Bronchial epithelial cell (primary cell): ENCODE measurements at regions not wholly inside any gene's neighbourhood (a gene's known extent, or its start where the extent isn't known, plus 50 kb on each side); places are given as distances from the start of the nearest gene placed in this dataset.

Source experiments
- DNase-seq: peaks from one replicate; pipeline ENCODE4 v3.0.0-alpha.2; 2010; ENCODE audit warnings: low read depth
- FAIRE-seq: peaks from 2 replicates; lab custom pipeline; 2011; peaks lifted over from hg19 to GRCh38; lab: Jason Lieb, UNC
- H3K27me3 ChIP-seq: 2 replicates; pipeline ENCODE4 v1.5.1; 2011; ENCODE audit warnings: low read length; ENCODE audit not compliant: control insufficient read depth, insufficient read depth
- H3K36me3 ChIP-seq: 2 replicates; pipeline ENCODE4 v1.5.1; 2011; ENCODE audit warnings: low read length; ENCODE audit not compliant: control insufficient read depth, insufficient read depth
- H3K4me3 ChIP-seq: 2 replicates; pipeline ENCODE4 v1.5.1; 2011; ENCODE audit warnings: mild to moderate bottlenecking, low read depth, low read length, control low read depth
- TF ChIP-seq, protein P1 (sequence below): IDR thresholded peaks from 2 replicates; pipeline ENCODE4 v1.5.1; 2011; ENCODE audit warnings: mild to moderate bottlenecking, moderate library complexity, low read length, control low read depth, inconsistent platforms; ENCODE audit not compliant: insufficient read depth, severe bottlenecking

GRCh38 chr2:22697054-22697788 is 687.8 kb upstream of the KLHL29 start:
- FAIRE-seq: no peak
- Histone ChIP-seq H3K4me3 (no peak overlapping the region), H3K36me3 (no peaks in the 10 kb centered on the region), H3K27me3 (no peaks in the 10 kb centered on the region)
- TF ChIP-seq, protein P1, sequence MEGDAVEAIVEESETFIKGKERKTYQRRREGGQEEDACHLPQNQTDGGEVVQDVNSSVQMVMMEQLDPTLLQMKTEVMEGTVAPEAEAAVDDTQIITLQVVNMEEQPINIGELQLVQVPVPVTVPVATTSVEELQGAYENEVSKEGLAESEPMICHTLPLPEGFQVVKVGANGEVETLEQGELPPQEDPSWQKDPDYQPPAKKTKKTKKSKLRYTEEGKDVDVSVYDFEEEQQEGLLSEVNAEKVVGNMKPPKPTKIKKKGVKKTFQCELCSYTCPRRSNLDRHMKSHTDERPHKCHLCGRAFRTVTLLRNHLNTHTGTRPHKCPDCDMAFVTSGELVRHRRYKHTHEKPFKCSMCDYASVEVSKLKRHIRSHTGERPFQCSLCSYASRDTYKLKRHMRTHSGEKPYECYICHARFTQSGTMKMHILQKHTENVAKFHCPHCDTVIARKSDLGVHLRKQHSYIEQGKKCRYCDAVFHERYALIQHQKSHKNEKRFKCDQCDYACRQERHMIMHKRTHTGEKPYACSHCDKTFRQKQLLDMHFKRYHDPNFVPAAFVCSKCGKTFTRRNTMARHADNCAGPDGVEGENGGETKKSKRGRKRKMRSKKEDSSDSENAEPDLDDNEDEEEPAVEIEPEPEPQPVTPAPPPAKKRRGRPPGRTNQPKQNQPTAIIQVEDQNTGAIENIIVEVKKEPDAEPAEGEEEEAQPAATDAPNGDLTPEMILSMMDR: no peak
- DNase-seq: no peak

DNA sequence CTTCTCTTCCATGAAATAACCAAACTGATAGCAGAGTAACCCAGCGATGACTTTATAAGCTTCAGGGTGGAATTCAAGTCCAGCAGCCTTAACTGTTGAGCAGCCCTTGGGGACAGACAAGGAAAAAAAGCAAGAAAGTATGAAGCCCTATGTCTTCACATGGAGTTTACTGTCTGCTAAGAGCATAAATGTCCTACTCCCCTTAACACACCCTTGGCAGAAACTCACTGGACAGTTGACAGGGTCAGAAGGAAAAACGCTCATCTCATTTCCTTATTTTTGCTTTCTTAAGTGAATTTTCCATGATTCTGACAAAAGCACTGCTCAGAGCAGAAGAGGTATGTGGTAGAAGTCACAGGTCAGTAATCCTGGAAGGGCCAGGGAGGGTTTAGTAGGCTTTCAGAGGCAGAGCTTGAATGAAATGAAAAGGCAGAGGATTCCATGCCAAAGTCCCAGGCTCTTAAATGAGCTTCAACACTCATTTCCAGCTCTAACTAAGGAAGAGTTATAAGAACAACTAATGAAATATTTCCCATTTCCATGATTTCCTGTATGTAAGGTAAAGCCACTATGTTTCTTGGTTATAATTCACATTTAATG is 683.3 kb upstream of the KLHL29 start:
- TF ChIP-seq, protein P1: no peak
- FAIRE-seq (no peak), DNase-seq (no peak)
- Histone ChIP-seq H3K36me3 (no peaks in the 10 kb centered on the region), H3K4me3 (no peak overlapping the region), H3K27me3 (no peaks in the 10 kb centered on the region)

DNA sequence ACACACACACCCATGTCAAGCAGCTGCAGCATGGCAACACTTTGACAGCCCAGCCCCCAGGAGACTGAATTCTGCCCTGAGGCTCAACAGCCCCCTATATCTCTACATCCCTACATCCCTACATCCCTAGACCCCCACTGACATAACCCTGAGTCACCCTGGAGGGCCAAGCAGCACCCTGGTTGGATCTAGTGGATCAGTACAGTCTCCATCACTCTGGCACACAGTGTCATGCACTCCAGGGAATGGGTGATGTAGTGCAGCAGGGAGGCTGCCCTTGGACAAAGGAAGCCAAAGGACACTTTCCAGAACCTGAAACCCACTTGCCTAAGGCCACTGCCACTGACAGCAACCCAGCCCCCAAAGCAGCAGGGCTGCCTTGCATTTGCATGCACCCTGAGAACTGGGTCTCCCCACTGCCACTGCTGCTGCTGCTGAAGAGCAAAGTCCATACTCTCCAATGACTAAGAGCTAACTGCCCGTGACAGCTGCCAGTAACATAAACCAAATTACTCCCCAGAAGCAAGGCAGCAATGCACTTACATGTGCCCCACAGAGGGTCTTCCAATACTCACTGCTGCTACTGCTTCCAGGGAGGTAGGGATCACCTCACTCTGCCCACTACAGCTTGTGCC is 681.6 kb upstream of the KLHL29 start:
- H3K4me3 ChIP-seq: no peak overlapping the region
- no peaks in the 10 kb centered on the region for H3K36me3 ChIP-seq
- TF ChIP-seq, protein P1: no peak
- FAIRE-seq (no peak), DNase-seq (no peak)
- H3K27me3 ChIP-seq: no peaks in the 10 kb centered on the region

GRCh38 chr2:22719396-22719795 is 665.6 kb upstream of the KLHL29 start:
- Histone ChIP-seq H3K36me3 (no peaks in the 10 kb centered on the region), H3K4me3 (no peak overlapping the region), H3K27me3 (no peaks in the 10 kb centered on the region)
- FAIRE-seq (no peak), DNase-seq (no peak)
- TF ChIP-seq, protein P1: no peak

- no peak for FAIRE-seq
- Histone ChIP-seq H3K36me3 (no peaks in the 10 kb centered on the region), H3K27me3 (no peaks in the 10 kb centered on the region), H3K4me3 (no peak overlapping the region)
- no peak for DNase-seq
- TF ChIP-seq, protein P1: no peak
Observed at GRCh38 chr2:22729466-22729865, 655.5 kb upstream of the KLHL29 start.
